GM18498 (cell line): ENCODE measurements at regions not wholly inside any gene's neighbourhood (a gene's known extent, or its start where the extent isn't known, plus 50 kb on each side); places are given as distances from the start of the nearest gene placed in this dataset.

ENCODE experiments used
- ATAC-seq: cut with Tn5 transposase; IDR thresholded peaks from one replicate; pipeline ENCODE4 v1.9.1; 2021; ENCODE audit warnings: mild to moderate bottlenecking, moderate library complexity; ENCODE audit not compliant: unreplicated experiment

GRCh38 chr15:35764661-35765519 is 218.9 kb upstream of the DPH6 start:
- no peak for ATAC-seq

- ATAC-seq: no peak
Observed at GRCh38 chr15:35768949-35769348, 223.0 kb upstream of the DPH6 start.

- no peak for ATAC-seq
Observed at GRCh38 chr15:35769656-35770055, 223.7 kb upstream of the DPH6 start.

GRCh38 chr15:35771746-35772442 is 225.9 kb upstream of the DPH6 start:
- no peak for ATAC-seq

- no peak for ATAC-seq
Observed at GRCh38 chr15:35774653-35775052, 228.7 kb upstream of the DPH6 start.

- no peak for ATAC-seq
Observed at GRCh38 chr15:35775471-35775870, 229.5 kb upstream of the DPH6 start.

GRCh38 chr15:35777061-35777460 is 231.1 kb upstream of the DPH6 start:
- ATAC-seq: no peak

- ATAC-seq: no peak
Observed at GRCh38 chr15:35783203-35783602, 237.2 kb upstream of the DPH6 start.

- ATAC-seq: no peak
Observed at GRCh38 chr15:35784745-35785144, 238.8 kb upstream of the DPH6 start.

GRCh38 chr15:35810007-35810406 is 264.0 kb upstream of the DPH6 start:
- ATAC-seq: no peak

- no peak for ATAC-seq
Observed at GRCh38 chr15:35813573-35813972, 267.6 kb upstream of the DPH6 start.

GRCh38 chr15:35818846-35819245 is 272.9 kb upstream of the DPH6 start:
- no peak for ATAC-seq

- ATAC-seq: no peak
Observed at GRCh38 chr15:35822153-35822552, 276.2 kb upstream of the DPH6 start.

- no peak for ATAC-seq
Observed at GRCh38 chr15:35827141-35827540, 281.2 kb upstream of the DPH6 start.

- no peak for ATAC-seq
Observed at GRCh38 chr15:35827911-35828310, 281.9 kb upstream of the DPH6 start.

- no peak for ATAC-seq
Observed at GRCh38 chr15:35833581-35833980, 287.6 kb upstream of the DPH6 start.

- ATAC-seq: no peak
Observed at GRCh38 chr15:35834216-35834830, 288.4 kb upstream of the DPH6 start.

GRCh38 chr15:35834866-35835265 is 288.9 kb upstream of the DPH6 start:
- no peak for ATAC-seq

- ATAC-seq: no peak
Observed at GRCh38 chr15:35838424-35839111, 292.6 kb upstream of the DPH6 start.

- no peak for ATAC-seq
Observed at GRCh38 chr15:35842631-35843030, 296.7 kb upstream of the DPH6 start.

GRCh38 chr15:35843498-35843897 is 297.5 kb upstream of the DPH6 start:
- ATAC-seq: no peak
